SK-N-SH (cell line): ENCODE measurements at regions not wholly inside any gene's neighbourhood (a gene's known extent, or its start where the extent isn't known, plus 50 kb on each side); places are given as distances from the start of the nearest gene placed in this dataset.
"Not testable (repeated sequence)": the region's sequence is repeated elsewhere in the genome, so short reads cannot be mapped to it uniquely, and the experiment has no call there.

Experiments
- CTCF ChIA-PET: fragments of 300-600, 350-600 bp; formaldehyde crosslinking; extraction: SDS; loops from one replicate; lab custom pipeline; 2021; lab: Yijun Ruan, JAX
- POLR2A ChIA-PET: fragments of 350-600 bp; sonication (Branson Sonifier 250); formaldehyde crosslinking; extraction: SDS; loops from one replicate; lab custom pipeline; 2020; ENCODE audit warnings: antibody characterized with exemption, inconsistent platforms; lab: Yijun Ruan, JAX
- DNase-seq: peaks from one replicate; pipeline ENCODE4 v3.0.0; 2012
- H2AFZ ChIP-seq: fragments of 200-600 bp; sonication (generic); 2 replicates; pipeline ENCODE4 v1.8.1; 2016; ENCODE audit warnings: antibody characterized with exemption, mild to moderate bottlenecking, low read depth
- H3F3A ChIP-seq: fragments of 200-600 bp; sonication (generic); replicated peaks from 2 replicates; pipeline ENCODE3; 2016; ENCODE audit warnings: antibody characterized with exemption, mild to moderate bottlenecking; ENCODE audit not compliant: insufficient read depth
- H3K27ac ChIP-seq, 2 experiments: fragments of 200-500 bp in 1 of 2; fragments of 200-600 bp in 1 of 2; sonication (Bioruptor generic) in 1 of 2; sonication (generic), shearing (Covaris generic) in 1 of 2; 2 replicates each; pipeline versions ENCODE4 v1.5.1 to v1.6.1; 2014 to 2016; ENCODE audit warnings: low read depth in 2 of 2, inconsistent platforms in 1 of 2, low read length in 1 of 2, mild to moderate bottlenecking in 1 of 2, mixed read lengths in 1 of 2
- H3K27me3 ChIP-seq: fragments of 200-600 bp; sonication (generic), shearing (Covaris generic); 2 replicates; pipeline ENCODE4 v1.6.1; 2016; ENCODE audit warnings: mixed run types; ENCODE audit not compliant: insufficient read depth
- H3K36me3 ChIP-seq, 2 experiments: fragments of 200-500 bp in 1 of 2; fragments of 200-600 bp in 1 of 2; sonication (Bioruptor generic) in 1 of 2; sonication (generic) in 1 of 2; replicated peaks in 1 of 2; 2 replicates each; pipeline versions ENCODE3 to v1.5.1; 2014 to 2016; ENCODE audit warnings: low read length in 1 of 2, mild to moderate bottlenecking in 1 of 2; ENCODE audit not compliant: insufficient read depth in 2 of 2, control insufficient read depth in 1 of 2
- H3K4me1 ChIP-seq, 2 experiments: fragments of 200-500 bp in 1 of 2; fragments of 200-600 bp in 1 of 2; sonication (Bioruptor generic) in 1 of 2; sonication (generic), shearing (Covaris generic) in 1 of 2; 2 replicates each; pipeline versions ENCODE4 v1.5.1 to v1.6.1; 2014 to 2016; ENCODE audit warnings: low read depth in 1 of 2, low read length in 1 of 2, mixed run types in 1 of 2; ENCODE audit not compliant: insufficient read depth in 2 of 2, control insufficient read depth in 1 of 2
- H3K4me2 ChIP-seq: fragments of 200-600 bp; sonication (generic), shearing (Covaris generic); 2 replicates; pipeline ENCODE4 v1.6.1; 2017; ENCODE audit warnings: mixed run types
- H3K4me3 ChIP-seq, 2 experiments: fragments of 200-500 bp in 1 of 2; fragments of 200-600 bp in 1 of 2; sonication (Bioruptor generic) in 1 of 2; sonication (generic), shearing (Covaris generic) in 1 of 2; 2 replicates each; pipeline versions ENCODE4 v1.5.1 to v1.8.1; 2014 to 2016; ENCODE audit warnings: low read depth in 2 of 2, inconsistent platforms in 1 of 2, low read length in 1 of 2, mild to moderate bottlenecking in 1 of 2, mixed read lengths in 1 of 2, moderate library complexity in 1 of 2
- H3K79me2 ChIP-seq: fragments of 200-600 bp; sonication (generic); 2 replicates; pipeline ENCODE4 v1.8.1; 2017; ENCODE audit warnings: mild to moderate bottlenecking; ENCODE audit not compliant: insufficient read depth
- H3K9ac ChIP-seq: fragments of 200-600 bp; sonication (generic); 2 replicates; pipeline ENCODE4 v1.6.1; 2017; ENCODE audit warnings: mixed run types
- H3K9me2 ChIP-seq: fragments of 200-600 bp; sonication (generic); 2 replicates; pipeline ENCODE4 v1.6.1; 2017; ENCODE audit warnings: mixed run types
- H3K9me3 ChIP-seq: fragments of 200-600 bp; sonication (generic); 2 replicates; pipeline ENCODE4 v1.6.1; 2017; ENCODE audit warnings: mixed run types, mild to moderate bottlenecking, moderate library complexity
- H4K20me1 ChIP-seq: fragments of 200-600 bp; sonication (generic); 2 replicates; pipeline ENCODE4 v1.6.1; 2017; ENCODE audit warnings: mild to moderate bottlenecking, mixed run types; ENCODE audit not compliant: insufficient read depth
- ELF1 ChIP-seq: IDR thresholded peaks from 2 replicates; pipeline ENCODE4 v1.4.0; 2012
- FOSL2 ChIP-seq: IDR thresholded peaks from 2 replicates; pipeline ENCODE4 v1.4.0; 2012; ENCODE audit warnings: low read depth, mild to moderate bottlenecking, moderate library complexity, borderline replicate concordance
- FOXJ3 ChIP-seq: sonication (generic); formaldehyde crosslinking; IDR thresholded peaks from 2 replicates; pipeline ENCODE4 v1.5.1; 2020; ENCODE audit warnings: mild to moderate bottlenecking, missing genetic modification reagents
- FOXM1 ChIP-seq: IDR thresholded peaks from 2 replicates; pipeline ENCODE4 v1.4.0; 2012; ENCODE audit warnings: low read depth, mild to moderate bottlenecking
- GATA2 ChIP-seq: sonication (generic); formaldehyde crosslinking; IDR thresholded peaks from 2 replicates; pipeline ENCODE4 v1.5.0; 2020; ENCODE audit warnings: mild to moderate bottlenecking, missing genetic modification reagents
- JUND ChIP-seq: IDR thresholded peaks from 2 replicates; pipeline ENCODE4 v1.4.0; 2012
- MXI1 ChIP-seq: IDR thresholded peaks from 2 replicates; pipeline ENCODE4 v1.6.1; 2012; ENCODE audit warnings: mild to moderate bottlenecking, low read depth, low read length, improper control_type of control experiment
- NFIC ChIP-seq: IDR thresholded peaks from 2 replicates; pipeline ENCODE4 v1.4.0; 2012; ENCODE audit warnings: borderline replicate concordance
- RAD21 ChIP-seq: IDR thresholded peaks from 2 replicates; pipeline ENCODE4 v1.6.1; 2012; ENCODE audit warnings: mild to moderate bottlenecking, low read length
- RFX5 ChIP-seq: IDR thresholded peaks from 2 replicates; pipeline ENCODE4 v1.6.1; 2012; ENCODE audit warnings: mild to moderate bottlenecking, improper control_type of control experiment, low read length
- RXRA ChIP-seq: IDR thresholded peaks from 2 replicates; pipeline ENCODE4 v1.4.0; 2012; ENCODE audit warnings: low read depth, mild to moderate bottlenecking, borderline replicate concordance
- SIN3A ChIP-seq: IDR thresholded peaks from 2 replicates; pipeline ENCODE4 v1.6.1; 2012; ENCODE audit warnings: low read depth, mild to moderate bottlenecking, low read length, moderate library complexity, borderline replicate concordance
- SMC3 ChIP-seq: IDR thresholded peaks from 2 replicates; pipeline ENCODE4 v1.6.1; 2012; ENCODE audit warnings: low read depth, low read length, improper control_type of control experiment
- TAF1 ChIP-seq: IDR thresholded peaks from 2 replicates; pipeline ENCODE4 v1.6.1; 2012; ENCODE audit warnings: low read depth, mild to moderate bottlenecking, low read length, moderate library complexity, borderline replicate concordance
- WGBS: methylation state at CpG from one replicate; pipeline ENCODE4 v1.1.6; 2017; ENCODE audit warnings: low lambda C conversion rate; 5-methylcytosine and 5-hydroxymethylcytosine counted together
- TF ChIP-seq, protein P1 (sequence below): fragments of 150-350 bp; IDR thresholded peaks from 2 replicates; pipeline ENCODE4 v1.6.1; 2017; ENCODE audit warnings: antibody characterized with exemption, low read length, low read depth, borderline replicate concordance
- TF ChIP-seq, protein P2 (sequence below): fragments of 200-600 bp; sonication (generic); IDR thresholded peaks from 2 replicates; pipeline ENCODE4 v1.6.1; 2017; ENCODE audit warnings: antibody characterized with exemption, mild to moderate bottlenecking, moderate library complexity
- TF ChIP-seq, protein P3 (sequence below): IDR thresholded peaks from 2 replicates; pipeline ENCODE4 v1.4.0; 2012; ENCODE audit warnings: low read depth, borderline replicate concordance

DNA sequence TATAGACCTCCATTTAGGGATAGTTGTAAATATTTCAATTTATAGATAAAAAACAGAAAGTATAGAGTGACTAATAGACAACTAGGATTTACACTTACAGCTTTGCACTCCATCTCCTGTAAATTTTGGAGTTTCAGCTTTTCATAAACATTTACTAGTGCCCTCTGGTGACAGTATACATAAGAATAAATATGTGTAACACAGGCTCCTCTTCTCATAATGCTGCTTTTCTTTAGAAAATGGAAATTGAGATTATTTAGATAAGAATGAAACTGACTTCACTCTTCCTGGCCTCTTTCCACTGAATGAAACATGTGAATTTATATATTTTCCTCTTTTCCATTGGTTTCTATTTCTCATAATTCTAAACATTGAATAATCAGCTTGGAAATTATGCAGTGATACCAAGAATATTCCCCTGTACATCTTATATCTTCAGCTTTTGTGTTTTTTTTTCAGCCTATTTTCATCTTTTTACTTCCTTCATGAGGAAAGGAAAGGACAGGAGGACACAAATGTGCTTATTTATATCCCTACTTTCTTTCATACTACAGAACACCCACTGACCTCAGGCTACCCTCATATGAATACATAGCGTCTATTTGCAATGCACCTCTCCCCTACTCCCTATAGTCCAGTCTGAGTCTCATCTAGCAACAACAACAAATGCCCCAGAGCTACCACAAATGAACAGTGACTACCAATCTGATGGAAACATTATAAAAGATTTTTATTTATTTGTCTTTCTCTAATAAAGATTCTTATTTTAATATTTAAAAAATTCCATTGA is 103.1 kb upstream of the CCDC39 start:
- WGBS = 29% methylated on average over 1 of the region's 1 CpG
- H3K9me2 ChIP-seq = no peaks in the 10 kb centered on the region
- no peak overlapping the region for H3K4me3 ChIP-seq
- TF ChIP-seq RFX5 (no peak), RAD21 (peak; percentile 4; the same call in 1 of the 2 replicates)
- H3K9ac ChIP-seq = no peak overlapping the region
- no peaks in the 10 kb centered on the region for H3K4me1 ChIP-seq
- no peak overlapping the region for H2AFZ ChIP-seq
- no peaks in the 10 kb centered on the region for H3K79me2 ChIP-seq
- H3K9me3 ChIP-seq = no peaks in the 10 kb centered on the region
- no peaks in the 10 kb centered on the region for H4K20me1 ChIP-seq
- H3F3A ChIP-seq = no peaks in the 10 kb centered on the region
- DNase-seq = peak; percentile 9
- H3K4me2 ChIP-seq = no peak overlapping the region
- ChIA-PET CTCF (interaction anchor here (0.8 to 2.0 kb wide), 4 partner anchors 10 to 1014 kb away, joined by 3 to 6 read pairs (median 4); no protein-coding TSS in a partner anchor), POLR2A (no interaction called here)
- no peaks in the 10 kb centered on the region for H3K27me3 ChIP-seq
- no peaks in the 10 kb centered on the region for H3K36me3 ChIP-seq
- no peak overlapping the region for H3K27ac ChIP-seq

DNA sequence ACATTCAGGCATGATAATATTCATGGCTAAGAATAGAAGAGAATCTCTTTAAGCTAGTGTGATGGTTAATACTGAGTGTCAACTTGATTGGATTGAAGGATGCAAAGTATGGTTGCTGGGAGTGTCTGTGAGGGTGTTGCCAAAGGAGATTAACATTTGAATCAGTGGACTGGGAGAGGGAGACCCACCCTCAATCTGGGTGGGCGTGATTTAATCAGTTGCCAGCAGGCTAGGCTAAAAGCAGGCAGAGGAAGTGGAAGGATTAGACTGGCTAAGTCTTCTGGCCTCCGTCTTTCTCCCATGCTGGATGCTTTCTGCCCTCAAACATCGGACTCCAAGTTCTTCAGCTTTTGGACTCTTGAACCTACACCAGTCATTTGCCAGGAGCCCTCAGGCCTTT is 106.9 kb upstream of the CCDC39 start:
- POLR2A ChIA-PET, H4K20me1 ChIP-seq, H2AFZ ChIP-seq, CTCF ChIA-PET, H3K4me3 ChIP-seq, H3K9me3 ChIP-seq, H3F3A ChIP-seq, H3K27ac ChIP-seq, H3K27me3 ChIP-seq, H3K36me3 ChIP-seq, H3K79me2 ChIP-seq, H3K9me2 ChIP-seq, H3K9ac ChIP-seq, H3K4me2 ChIP-seq, H3K4me1 ChIP-seq, DNase-seq: not testable (repeated sequence)
- 15% methylated on average over 2 of the region's 3 CpGs for WGBS

DNA sequence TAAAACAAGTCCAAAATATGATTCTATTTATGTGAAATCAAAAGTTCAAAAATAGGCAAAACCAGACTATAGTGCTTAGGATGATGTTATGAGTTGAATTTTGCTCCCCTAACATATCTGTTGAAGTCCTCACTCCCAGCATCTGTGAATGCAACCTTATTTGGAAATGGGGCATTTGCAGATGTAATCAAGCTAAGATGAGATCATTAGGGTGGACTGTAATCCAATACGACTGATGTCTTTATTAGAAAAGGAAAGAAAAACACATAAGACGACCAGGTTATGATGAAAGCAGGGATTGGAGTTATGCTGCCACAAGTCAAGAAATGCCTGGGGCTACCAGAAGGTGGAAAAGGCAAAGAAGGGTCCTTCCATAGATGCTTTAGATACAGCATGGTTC is 110.5 kb upstream of the CCDC39 start:
- Histone ChIP-seq H3K4me1 (no peaks in the 10 kb centered on the region), H3K9me2 (no peaks in the 10 kb centered on the region), H3K9me3 (no peaks in the 10 kb centered on the region), H4K20me1 (no peaks in the 10 kb centered on the region), H3K79me2 (no peaks in the 10 kb centered on the region), H3K4me3 (no peak overlapping the region), H3K27ac (no peak overlapping the region), H3K9ac (no peak overlapping the region), H2AFZ (no peak overlapping the region), H3K4me2 (no peak overlapping the region), H3K27me3 (no peaks in the 10 kb centered on the region), H3F3A (no peaks in the 10 kb centered on the region), H3K36me3 (no peaks in the 10 kb centered on the region)
- no peak for DNase-seq
- POLR2A ChIA-PET = no interaction called here
- WGBS = 4% methylated on average over 2 of the region's 2 CpGs
- CTCF ChIA-PET = no interaction called here
- TF ChIP-seq SMC3 = no peak
- TF ChIP-seq, protein P1, sequence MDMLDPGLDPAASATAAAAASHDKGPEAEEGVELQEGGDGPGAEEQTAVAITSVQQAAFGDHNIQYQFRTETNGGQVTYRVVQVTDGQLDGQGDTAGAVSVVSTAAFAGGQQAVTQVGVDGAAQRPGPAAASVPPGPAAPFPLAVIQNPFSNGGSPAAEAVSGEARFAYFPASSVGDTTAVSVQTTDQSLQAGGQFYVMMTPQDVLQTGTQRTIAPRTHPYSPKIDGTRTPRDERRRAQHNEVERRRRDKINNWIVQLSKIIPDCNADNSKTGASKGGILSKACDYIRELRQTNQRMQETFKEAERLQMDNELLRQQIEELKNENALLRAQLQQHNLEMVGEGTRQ = no peak
- no peak for TF ChIP-seq FOSL2
- TF ChIP-seq SIN3A = no peak
- TF ChIP-seq ELF1 = no peak
- no peak for TF ChIP-seq NFIC
- TF ChIP-seq TAF1 = no peak
- TF ChIP-seq, protein P2, sequence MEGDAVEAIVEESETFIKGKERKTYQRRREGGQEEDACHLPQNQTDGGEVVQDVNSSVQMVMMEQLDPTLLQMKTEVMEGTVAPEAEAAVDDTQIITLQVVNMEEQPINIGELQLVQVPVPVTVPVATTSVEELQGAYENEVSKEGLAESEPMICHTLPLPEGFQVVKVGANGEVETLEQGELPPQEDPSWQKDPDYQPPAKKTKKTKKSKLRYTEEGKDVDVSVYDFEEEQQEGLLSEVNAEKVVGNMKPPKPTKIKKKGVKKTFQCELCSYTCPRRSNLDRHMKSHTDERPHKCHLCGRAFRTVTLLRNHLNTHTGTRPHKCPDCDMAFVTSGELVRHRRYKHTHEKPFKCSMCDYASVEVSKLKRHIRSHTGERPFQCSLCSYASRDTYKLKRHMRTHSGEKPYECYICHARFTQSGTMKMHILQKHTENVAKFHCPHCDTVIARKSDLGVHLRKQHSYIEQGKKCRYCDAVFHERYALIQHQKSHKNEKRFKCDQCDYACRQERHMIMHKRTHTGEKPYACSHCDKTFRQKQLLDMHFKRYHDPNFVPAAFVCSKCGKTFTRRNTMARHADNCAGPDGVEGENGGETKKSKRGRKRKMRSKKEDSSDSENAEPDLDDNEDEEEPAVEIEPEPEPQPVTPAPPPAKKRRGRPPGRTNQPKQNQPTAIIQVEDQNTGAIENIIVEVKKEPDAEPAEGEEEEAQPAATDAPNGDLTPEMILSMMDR = no peak
- TF ChIP-seq RXRA = no peak
- TF ChIP-seq, protein P3, sequence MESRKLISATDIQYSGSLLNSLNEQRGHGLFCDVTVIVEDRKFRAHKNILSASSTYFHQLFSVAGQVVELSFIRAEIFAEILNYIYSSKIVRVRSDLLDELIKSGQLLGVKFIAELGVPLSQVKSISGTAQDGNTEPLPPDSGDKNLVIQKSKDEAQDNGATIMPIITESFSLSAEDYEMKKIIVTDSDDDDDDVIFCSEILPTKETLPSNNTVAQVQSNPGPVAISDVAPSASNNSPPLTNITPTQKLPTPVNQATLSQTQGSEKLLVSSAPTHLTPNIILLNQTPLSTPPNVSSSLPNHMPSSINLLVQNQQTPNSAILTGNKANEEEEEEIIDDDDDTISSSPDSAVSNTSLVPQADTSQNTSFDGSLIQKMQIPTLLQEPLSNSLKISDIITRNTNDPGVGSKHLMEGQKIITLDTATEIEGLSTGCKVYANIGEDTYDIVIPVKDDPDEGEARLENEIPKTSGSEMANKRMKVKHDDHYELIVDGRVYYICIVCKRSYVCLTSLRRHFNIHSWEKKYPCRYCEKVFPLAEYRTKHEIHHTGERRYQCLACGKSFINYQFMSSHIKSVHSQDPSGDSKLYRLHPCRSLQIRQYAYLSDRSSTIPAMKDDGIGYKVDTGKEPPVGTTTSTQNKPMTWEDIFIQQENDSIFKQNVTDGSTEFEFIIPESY = no peak
- TF ChIP-seq RAD21 = no peak
- TF ChIP-seq FOXJ3 (CRISPR knock-in tag) = no peak
- TF ChIP-seq FOXM1 = no peak
- TF ChIP-seq MXI1 = no peak
- TF ChIP-seq JUND = no peak
- TF ChIP-seq GATA2 (CRISPR knock-in tag) = no peak
